T-cell (primary cell): ENCODE measurements at regions not wholly inside any gene's neighbourhood (a gene's known extent, or its start where the extent isn't known, plus 50 kb on each side); places are given as distances from the start of the nearest gene placed in this dataset.

Experiments used
- ATAC-seq, 4 experiments: fragments of 200-7000 bp in 3 of 4; fragments of 150-1000 bp in 1 of 4; cut with Tn5 transposase; replicated peaks in 1 of 4; 1 replicate in 3 of 4; 2 replicates in 1 of 4; pipeline ENCODE4 v1.10.0; 2021; ENCODE audit warnings: moderate library complexity in 3 of 4, mild to moderate bottlenecking in 2 of 4, moderate number of reproducible peaks in 1 of 4
- CTCF ChIA-PET, 2 donors: fragments of 300-600 bp; sonication (Branson Sonifier 250); formaldehyde crosslinking; loops; one replicate each; lab custom pipeline; 2022; ENCODE audit warnings: antibody characterized with exemption in 2 of 2; lab: Charles Lee
- POLR2A ChIA-PET, 2 donors: fragments of 300-600 bp; sonication (Branson Sonifier 250); formaldehyde crosslinking; loops; one replicate each; lab custom pipeline; 2022; ENCODE audit warnings: antibody characterized with exemption in 2 of 2; lab: Charles Lee
- DNase-seq, 35 experiments: peaks; one replicate each; pipeline versions ENCODE4 v3.0.0 to v3.0.0-alpha.2; 2013 to 2023
- H3K27ac ChIP-seq: one replicate; pipeline ENCODE4 v1.5.1; 2013; ENCODE audit warnings: low read length
- H3K27me3 ChIP-seq, 2 experiments: replicated peaks in 1 of 2; 1 replicate in 1 of 2; 2 replicates in 1 of 2; pipeline versions ENCODE4 v1.6.1 to v1.7.0; 2013; ENCODE audit warnings: low read length in 1 of 2, mixed read lengths in 1 of 2; ENCODE audit not compliant: control insufficient read depth in 2 of 2, insufficient read depth in 2 of 2; ENCODE audit errors: extremely low read depth in 1 of 2
- H3K36me3 ChIP-seq, 2 donors: 1 replicate in 1 of 2; 2 replicates in 1 of 2; pipeline versions ENCODE4 v1.6.1 to v1.7.0; 2013; ENCODE audit warnings: low read length in 1 of 2; ENCODE audit not compliant: control insufficient read depth in 2 of 2, insufficient read depth in 1 of 2; ENCODE audit errors: extremely low read depth in 1 of 2
- H3K4me1 ChIP-seq, 2 experiments: 1 replicate in 1 of 2; 2 replicates in 1 of 2; pipeline versions ENCODE4 v1.6.1 to v1.7.0; 2013; ENCODE audit warnings: low read length in 2 of 2, mixed read lengths in 1 of 2; ENCODE audit not compliant: insufficient read depth in 2 of 2, control insufficient read depth in 1 of 2; ENCODE audit errors: extremely low read depth in 1 of 2
- H3K4me3 ChIP-seq, 2 donors: 1 replicate in 1 of 2; 2 replicates in 1 of 2; pipeline versions ENCODE4 v1.5.1 to v1.7.0; 2013; ENCODE audit warnings: mild to moderate bottlenecking in 2 of 2, low read length in 1 of 2, moderate library complexity in 1 of 2; ENCODE audit not compliant: control insufficient read depth in 1 of 2; ENCODE audit errors: extremely low read depth in 1 of 2
- H3K9me3 ChIP-seq: 2 replicates; pipeline ENCODE4 v1.7.0; 2013
- H3K27ac Mint-ChIP-seq, 2 donors: one replicate each; pipeline ENCODE4 v1.8.0; 2020 to 2021; ENCODE audit warnings: mild to moderate bottlenecking in 2 of 2, mixed read lengths in 2 of 2
- H3K27me3 Mint-ChIP-seq, 2 donors: one replicate each; pipeline ENCODE4 v1.8.0; 2021 to 2022; ENCODE audit warnings: mixed read lengths in 2 of 2
- H3K36me3 Mint-ChIP-seq: one replicate; pipeline ENCODE4 v1.8.0; 2021; ENCODE audit warnings: mixed read lengths
- H3K4me1 Mint-ChIP-seq, 3 donors: one replicate each; pipeline ENCODE4 v1.8.0; 2020 to 2022; ENCODE audit warnings: mixed read lengths in 3 of 3, mild to moderate bottlenecking in 1 of 3
- H3K4me3 Mint-ChIP-seq, 3 donors: one replicate each; pipeline ENCODE4 v1.8.0; 2020 to 2022; ENCODE audit warnings: mild to moderate bottlenecking in 3 of 3, mixed read lengths in 3 of 3, moderate library complexity in 3 of 3
- H3K9me3 Mint-ChIP-seq, 3 donors: one replicate each; pipeline ENCODE4 v1.8.0; 2020 to 2022; ENCODE audit warnings: mixed read lengths in 3 of 3
- WGBS: methylation state at CpG from one replicate; pipeline ENCODE4 v1.1.5; 2013; ENCODE audit warnings: missing lambda C conversion rate; ENCODE audit not compliant: insufficient coverage; 5-methylcytosine and 5-hydroxymethylcytosine counted together

DNA sequence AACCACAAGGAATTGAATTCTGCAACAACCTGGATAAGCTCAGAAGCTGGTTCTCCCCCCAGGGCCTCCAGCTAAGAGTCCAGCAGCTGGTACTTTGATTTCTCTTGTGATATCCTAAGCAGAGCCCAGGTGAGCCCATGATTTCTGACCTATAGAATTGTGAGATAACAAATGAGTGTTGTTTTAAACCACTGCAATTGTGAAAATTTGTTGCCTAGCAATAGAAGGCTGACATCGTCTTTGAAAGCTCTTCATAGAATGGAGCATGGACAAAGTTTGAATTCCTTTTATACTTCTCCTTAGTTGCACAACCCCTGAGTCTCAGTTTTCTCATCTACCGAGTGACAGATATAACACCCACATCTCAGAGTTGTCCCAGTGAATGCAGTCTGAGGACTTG is 129.9 kb downstream of the TEX36 start:
- WGBS: 86% methylated on average over 1 of the region's 2 CpGs

DNA sequence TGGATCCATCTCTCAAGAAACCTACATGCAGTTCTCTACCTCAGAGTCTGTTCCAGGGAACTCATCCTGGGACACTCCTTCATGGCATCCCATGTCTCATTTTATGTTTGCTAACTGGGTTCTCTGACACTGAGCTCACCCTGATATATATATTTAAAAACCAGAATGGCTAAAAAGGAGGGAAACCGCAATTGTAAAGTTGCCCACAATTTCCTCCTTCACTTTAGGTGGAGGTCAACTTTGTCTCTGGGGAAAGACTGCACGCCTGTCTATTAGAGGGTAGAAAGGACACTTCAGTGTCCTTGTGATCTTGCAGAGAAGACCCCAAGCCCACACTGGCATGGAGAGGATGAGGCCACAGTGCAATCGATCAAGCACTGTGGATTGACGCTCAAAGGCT is 131.7 kb downstream of the TEX36 start:
- Mint-ChIP-seq H3K27me3 (peaks cover 3 to 11% of the 10 kb centered on the region in 2 donors), H3K36me3 (no peaks in the 10 kb centered on the region), H3K4me3 (no peak overlapping the region), H3K9me3 (peaks cover 0 to 3% (median 3%) of the 10 kb centered on the region in 3 donors), H3K4me1 (no peaks in the 10 kb centered on the region), H3K27ac (no peak overlapping the region)
- Histone ChIP-seq H3K27ac (no peak overlapping the region), H3K9me3 (no peaks in the 10 kb centered on the region), H3K27me3 (peaks cover 0 to 3% of the 10 kb centered on the region in 2 experiments), H3K4me1 (no peaks in the 10 kb centered on the region), H3K36me3 (no peaks in the 10 kb centered on the region), H3K4me3 (no peak overlapping the region)
- ATAC-seq: no peak
- POLR2A ChIA-PET: no interaction called here
- CTCF ChIA-PET: no interaction called here
- 76% methylated on average over 2 of the region's 4 CpGs for whole genome bisulfite sequencing
- no peak for DNase-seq

More for the DNA sequence above, 129.9 kb downstream of the TEX36 start:
- ATAC-seq (no peak), DNase-seq (no peak)
- Histone ChIP-seq H3K27ac (no peak overlapping the region), H3K4me1 (no peaks in the 10 kb centered on the region), H3K4me3 (no peak overlapping the region), H3K9me3 (no peaks in the 10 kb centered on the region), H3K36me3 (no peaks in the 10 kb centered on the region), H3K27me3 (peaks cover 0 to 3% of the 10 kb centered on the region in 2 experiments)
- peaks cover 0 to 3% (median 3%) of the 10 kb centered on the region in 3 donors for H3K9me3 Mint-ChIP-seq
- no peak overlapping the region for H3K4me3 Mint-ChIP-seq
- no peak overlapping the region for H3K27ac Mint-ChIP-seq
- CTCF ChIA-PET: interaction anchor here in 1 of 2 donors (0.7 kb wide), 1 partner anchor 18 kb away, joined by 6 read pairs; no protein-coding TSS in a partner anchor
- no peaks in the 10 kb centered on the region for H3K4me1 Mint-ChIP-seq
- POLR2A ChIA-PET: no interaction called here
- H3K27me3 Mint-ChIP-seq: peaks cover 8 to 18% of the 10 kb centered on the region in 2 donors
- no peaks in the 10 kb centered on the region for H3K36me3 Mint-ChIP-seq

DNA sequence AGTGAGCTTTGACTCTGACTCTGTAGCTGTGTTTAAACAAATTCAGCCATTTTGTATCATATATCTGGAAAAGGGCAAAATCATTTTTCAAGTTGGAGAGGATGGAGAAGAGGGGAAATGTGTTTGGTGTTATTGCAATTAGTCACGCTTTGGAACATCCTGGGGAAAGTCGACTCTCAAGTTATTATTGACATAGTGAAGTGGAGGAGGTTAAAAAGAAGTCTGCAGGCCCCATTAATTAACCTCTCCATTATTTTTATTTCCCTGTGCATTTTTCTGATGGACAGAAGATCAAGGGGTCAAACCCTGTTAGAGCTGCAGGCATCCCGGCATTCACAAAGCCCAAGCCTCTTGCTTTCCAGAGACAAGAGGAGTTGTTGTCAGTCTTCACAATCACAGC is 132.6 kb downstream of the TEX36 start:
- WGBS: 100% methylated on average over 1 of the region's 3 CpGs

DNA sequence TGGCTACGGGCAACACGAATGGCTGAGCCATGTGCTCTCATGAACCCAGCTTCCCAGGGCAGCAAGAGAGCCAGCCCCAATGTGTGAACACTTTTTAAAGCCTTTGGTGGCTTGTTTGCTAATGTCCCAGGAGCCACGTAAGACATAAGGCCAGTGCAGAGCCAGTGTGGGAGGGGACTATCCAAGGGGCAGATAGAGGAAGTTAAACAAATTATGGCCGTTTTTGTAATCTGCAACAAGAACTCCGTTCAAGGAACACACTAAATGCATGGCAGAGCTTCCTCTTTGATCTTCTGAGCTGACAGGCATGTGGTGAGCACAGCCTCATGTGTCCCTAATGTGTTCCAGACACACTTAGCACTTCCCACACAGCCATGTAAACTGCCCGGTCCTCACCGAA is 133.3 kb downstream of the TEX36 start:
- no peak overlapping the region for H3K4me3 Mint-ChIP-seq
- WGBS: 46% methylated on average over 5 of the region's 7 CpGs
- H3K27me3 ChIP-seq: peaks cover 0 to 4% of the 10 kb centered on the region in 2 experiments

More for the DNA sequence above, 132.6 kb downstream of the TEX36 start:
- Histone ChIP-seq H3K27me3 (peaks cover 0 to 3% of the 10 kb centered on the region in 2 experiments), H3K9me3 (no peaks in the 10 kb centered on the region), H3K27ac (no peak overlapping the region), H3K4me1 (no peaks in the 10 kb centered on the region), H3K4me3 (no peak overlapping the region), H3K36me3 (no peaks in the 10 kb centered on the region)
- no peaks in the 10 kb centered on the region for H3K36me3 Mint-ChIP-seq
- no peak overlapping the region for H3K27ac Mint-ChIP-seq
- peaks cover 0 to 3% (median 3%) of the 10 kb centered on the region in 3 donors for H3K9me3 Mint-ChIP-seq
- POLR2A ChIA-PET: no interaction called here
- CTCF ChIA-PET: no interaction called here
- no peaks in the 10 kb centered on the region for H3K4me1 Mint-ChIP-seq
- ATAC-seq: no peak
- H3K4me3 Mint-ChIP-seq: no peak overlapping the region
- H3K27me3 Mint-ChIP-seq: peaks cover 2 to 9% of the 10 kb centered on the region in 2 donors
- DNase-seq: no peak

DNA sequence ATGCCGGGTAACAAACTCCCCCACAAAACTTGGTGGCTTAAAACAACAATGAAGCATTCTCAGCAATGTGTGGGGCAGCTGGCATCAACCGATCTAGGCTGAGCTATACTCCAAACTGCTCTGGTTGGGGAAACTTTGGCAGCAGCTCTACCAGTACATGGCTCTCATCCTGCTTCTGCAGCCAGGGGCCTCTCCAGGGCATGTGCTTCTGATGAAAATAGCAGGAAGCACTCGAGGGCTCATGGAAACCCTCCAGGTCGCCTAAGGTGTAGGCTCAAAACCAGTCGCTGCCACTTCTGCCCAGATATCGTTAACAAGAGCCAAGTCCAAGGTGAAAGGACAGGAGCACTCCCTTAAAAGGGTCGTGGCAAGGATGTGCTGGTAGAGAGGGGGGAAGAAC is 134.1 kb downstream of the TEX36 start:
- Mint-ChIP-seq H3K4me1 (no peaks in the 10 kb centered on the region), H3K27me3 (peaks cover 4 to 8% of the 10 kb centered on the region in 2 donors), H3K4me3 (no peak overlapping the region), H3K36me3 (no peaks in the 10 kb centered on the region), H3K9me3 (peaks cover 0 to 3% (median 3%) of the 10 kb centered on the region in 3 donors), H3K27ac (no peak overlapping the region)
- Histone ChIP-seq H3K9me3 (no peaks in the 10 kb centered on the region), H3K27me3 (peaks cover 0 to 7% of the 10 kb centered on the region in 2 experiments), H3K27ac (no peak overlapping the region), H3K36me3 (no peaks in the 10 kb centered on the region), H3K4me1 (no peaks in the 10 kb centered on the region), H3K4me3 (no peak overlapping the region)
- ChIA-PET POLR2A (no interaction called here), CTCF (interaction anchor here in 1 of 2 donors (0.5 kb wide), 1 partner anchor 319 kb away, joined by 4 read pairs; no protein-coding TSS in a partner anchor)
- ATAC-seq: no peak
- DNase-seq: no peak
- WGBS: 77% methylated on average over 4 of the region's 7 CpGs

More for the DNA sequence above, 133.3 kb downstream of the TEX36 start:
- peaks cover 4 to 7% of the 10 kb centered on the region in 2 donors for H3K27me3 Mint-ChIP-seq
- Histone ChIP-seq H3K36me3 (no peaks in the 10 kb centered on the region), H3K27ac (no peak overlapping the region), H3K4me3 (no peak overlapping the region), H3K4me1 (no peaks in the 10 kb centered on the region), H3K9me3 (no peaks in the 10 kb centered on the region)
- peaks cover 0 to 3% (median 3%) of the 10 kb centered on the region in 3 donors for H3K9me3 Mint-ChIP-seq
- POLR2A ChIA-PET: no interaction called here
- DNase-seq (no peak), ATAC-seq (no peak)
- CTCF ChIA-PET: no interaction called here
- no peak overlapping the region for H3K27ac Mint-ChIP-seq
- H3K36me3 Mint-ChIP-seq: no peaks in the 10 kb centered on the region
- no peaks in the 10 kb centered on the region for H3K4me1 Mint-ChIP-seq

DNA sequence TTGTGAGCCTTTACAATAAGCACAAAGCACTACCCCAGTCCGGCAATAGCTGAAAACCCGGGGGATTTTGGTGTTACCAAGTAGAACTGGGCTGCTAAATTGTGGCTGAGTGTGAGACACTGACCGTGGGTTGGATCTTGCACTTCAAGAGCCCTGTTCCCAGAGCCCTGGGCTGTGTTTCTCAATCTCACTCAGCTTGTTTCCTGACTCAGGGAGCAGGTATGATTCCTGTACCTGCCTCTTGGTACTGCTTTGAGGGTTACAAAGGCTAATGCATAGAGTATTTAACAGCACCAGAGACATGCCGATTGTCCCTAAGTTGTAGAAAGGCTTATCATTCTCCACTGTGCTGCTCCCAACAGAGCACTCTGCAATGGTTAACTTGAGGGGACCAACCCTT is 134.6 kb downstream of the TEX36 start:
- no peaks in the 10 kb centered on the region for H3K4me1 Mint-ChIP-seq
- no peak for ATAC-seq
- ChIA-PET POLR2A (no interaction called here), CTCF (interaction anchor here in 1 of 2 donors (0.5 kb wide), 1 partner anchor 319 kb away, joined by 4 read pairs; no protein-coding TSS in a partner anchor)
- no peak for DNase-seq
- Histone ChIP-seq H3K4me1 (no peaks in the 10 kb centered on the region), H3K4me3 (no peak overlapping the region), H3K27me3 (peaks cover 0 to 7% of the 10 kb centered on the region in 2 experiments), H3K36me3 (no peaks in the 10 kb centered on the region), H3K27ac (no peak overlapping the region), H3K9me3 (no peaks in the 10 kb centered on the region)
- no peaks in the 10 kb centered on the region for H3K36me3 Mint-ChIP-seq
- 83% methylated on average over 1 of the region's 4 CpGs for WGBS
- H3K27ac Mint-ChIP-seq: no peak overlapping the region
- peaks cover 0 to 3% (median 3%) of the 10 kb centered on the region in 3 donors for H3K9me3 Mint-ChIP-seq
- peaks cover 4 to 8% of the 10 kb centered on the region in 2 donors for H3K27me3 Mint-ChIP-seq
- H3K4me3 Mint-ChIP-seq: no peak overlapping the region
